Adipocyte (in vitro differentiated cells): ENCODE measurements at regions not wholly inside any gene's neighbourhood (a gene's known extent, or its start where the extent isn't known, plus 50 kb on each side); places are given as distances from the start of the nearest gene placed in this dataset.
"Not testable (repeated sequence)": the region's sequence is repeated elsewhere in the genome, so short reads cannot be mapped to it uniquely, and the experiment has no call there.

Source experiments
- DNase-seq: peaks from one replicate; pipeline ENCODE4 v3.0.0-alpha.2; 2015; ENCODE audit warnings: low read depth
- H3K27me3 ChIP-seq: replicated peaks from 2 replicates; pipeline ENCODE4 v1.7.0; 2013; ENCODE audit warnings: mild to moderate bottlenecking, low read length, moderate library complexity; ENCODE audit not compliant: control insufficient read depth, insufficient read depth
- H3K36me3 ChIP-seq: 2 replicates; pipeline ENCODE4 v1.7.0; 2013; ENCODE audit warnings: low read length, mild to moderate bottlenecking, moderate library complexity; ENCODE audit not compliant: control insufficient read depth, insufficient read depth, severe bottlenecking
- H3K4me1 ChIP-seq: 2 replicates; pipeline ENCODE4 v1.7.0; 2013; ENCODE audit warnings: mild to moderate bottlenecking, low read length, moderate library complexity; ENCODE audit not compliant: control insufficient read depth, insufficient read depth
- H3K4me3 ChIP-seq: 2 replicates; pipeline ENCODE4 v1.7.0; 2013; ENCODE audit warnings: mild to moderate bottlenecking, low read length, moderate library complexity
- H3K9ac ChIP-seq: 2 replicates; pipeline ENCODE4 v1.7.0; 2013; ENCODE audit warnings: mild to moderate bottlenecking, low read length, moderate library complexity
- H3K9me3 ChIP-seq: 2 replicates; pipeline ENCODE4 v1.7.0; 2013; ENCODE audit warnings: mild to moderate bottlenecking, low read length, moderate library complexity; ENCODE audit not compliant: control insufficient read depth

- H3K4me1 ChIP-seq, H3K9me3 ChIP-seq, H3K4me3 ChIP-seq, H3K27me3 ChIP-seq, H3K9ac ChIP-seq, H3K36me3 ChIP-seq, DNase-seq: not testable (repeated sequence)
These were observed 153.6 kb upstream of the LRRC61 start for GRCh38 chr7:150169515-150169914.

- not testable (repeated sequence) for H3K9me3 ChIP-seq, H3K4me1 ChIP-seq, H3K9ac ChIP-seq, DNase-seq, H3K27me3 ChIP-seq, H3K36me3 ChIP-seq, H3K4me3 ChIP-seq
These were observed 153.1 kb upstream of the LRRC61 start for GRCh38 chr7:150169943-150170490.

- not testable (repeated sequence) for H3K4me3 ChIP-seq, H3K36me3 ChIP-seq, H3K9ac ChIP-seq, H3K9me3 ChIP-seq, H3K4me1 ChIP-seq, DNase-seq, H3K27me3 ChIP-seq
These were observed 139.6 kb upstream of the LRRC61 start for GRCh38 chr7:150183602-150184001.

- DNase-seq, H3K4me3 ChIP-seq, H3K27me3 ChIP-seq, H3K9ac ChIP-seq, H3K4me1 ChIP-seq, H3K9me3 ChIP-seq, H3K36me3 ChIP-seq: not testable (repeated sequence)
These were observed 133.2 kb upstream of the LRRC61 start for GRCh38 chr7:150189963-150190362.

GRCh38 chr7:150192541-150192940 is 130.6 kb upstream of the LRRC61 start:
- H3K4me1 ChIP-seq, H3K9me3 ChIP-seq, H3K27me3 ChIP-seq, H3K4me3 ChIP-seq, H3K9ac ChIP-seq, H3K36me3 ChIP-seq, DNase-seq: not testable (repeated sequence)

- not testable (repeated sequence) for H3K9me3 ChIP-seq, DNase-seq, H3K36me3 ChIP-seq
These were observed 129.3 kb upstream of the LRRC61 start for GRCh38 chr7:150193866-150194265.

More at GRCh38 chr7:150193866-150194265, 129.3 kb upstream of the LRRC61 start:
- not testable (repeated sequence) for H3K9ac ChIP-seq, H3K4me1 ChIP-seq, H3K27me3 ChIP-seq, H3K4me3 ChIP-seq
